HL-60 (cell line): ENCODE measurements at regions not wholly inside any gene's neighbourhood (a gene's known extent, or its start where the extent isn't known, plus 50 kb on each side); places are given as distances from the start of the nearest gene placed in this dataset.

ENCODE experiments used
- CTCF ChIP-seq: IDR thresholded peaks from one replicate; pipeline ENCODE4 v1.5.1; 2011; ENCODE audit warnings: low read length, control low read depth, inconsistent platforms; ENCODE audit not compliant: insufficient read depth
- GABPA ChIP-seq: IDR thresholded peaks from 2 replicates; pipeline ENCODE4 v1.6.1; 2012; ENCODE audit warnings: low read depth
- REST ChIP-seq: IDR thresholded peaks from 2 replicates; pipeline ENCODE4 v1.6.1; 2012; ENCODE audit warnings: low read depth; ENCODE audit not compliant: insufficient replicate concordance

- no peak for TF ChIP-seq CTCF
- TF ChIP-seq GABPA: no peak
- TF ChIP-seq REST: no peak
These were observed 201.7 kb upstream of the AJAP1 start for GRCh38 chr1:4452701-4453100.
